Tongue (tissue), 1 donor: ENCODE measurements at regions not wholly inside any gene's neighbourhood (a gene's known extent, or its start where the extent isn't known, plus 50 kb on each side); places are given as distances from the start of the nearest gene placed in this dataset.

Experiments
- DNase-seq: peaks from one replicate; pipeline ENCODE4 v3.0.0-alpha.2; 2015

GRCh38 chr22:48531761-48532435, 1295.8 kb downstream of the BRD1 start:
- peak; percentile 56 for DNase-seq

DNA sequence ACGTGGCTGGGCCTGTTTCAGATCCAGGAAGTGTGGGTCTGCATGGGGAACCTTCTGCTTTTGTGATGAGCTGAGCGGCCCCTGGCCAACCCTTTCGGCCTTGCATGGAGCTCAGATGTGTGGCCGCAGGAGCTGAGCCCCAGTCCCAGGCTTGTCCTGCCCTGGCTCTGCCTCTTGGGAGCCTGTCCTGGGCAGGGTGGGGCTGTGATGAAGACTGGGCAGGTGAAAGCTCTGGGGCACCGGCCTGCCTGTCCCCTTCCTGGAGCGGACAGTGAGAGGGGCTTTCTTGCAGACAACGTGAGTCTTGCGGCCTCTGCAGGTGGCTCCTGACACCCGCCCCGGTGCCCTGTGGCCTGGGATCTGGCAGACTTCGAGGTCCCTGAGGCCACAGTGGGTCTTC, 1296.6 kb downstream of the BRD1 start:
- DNase-seq: no peak

GRCh38 chr22:48530666-48531065, 1297.0 kb downstream of the BRD1 start:
- DNase-seq: no peak

- DNase-seq: no peak
Measured at GRCh38 chr22:48528221-48528915, 1299.3 kb downstream of the BRD1 start.

DNA sequence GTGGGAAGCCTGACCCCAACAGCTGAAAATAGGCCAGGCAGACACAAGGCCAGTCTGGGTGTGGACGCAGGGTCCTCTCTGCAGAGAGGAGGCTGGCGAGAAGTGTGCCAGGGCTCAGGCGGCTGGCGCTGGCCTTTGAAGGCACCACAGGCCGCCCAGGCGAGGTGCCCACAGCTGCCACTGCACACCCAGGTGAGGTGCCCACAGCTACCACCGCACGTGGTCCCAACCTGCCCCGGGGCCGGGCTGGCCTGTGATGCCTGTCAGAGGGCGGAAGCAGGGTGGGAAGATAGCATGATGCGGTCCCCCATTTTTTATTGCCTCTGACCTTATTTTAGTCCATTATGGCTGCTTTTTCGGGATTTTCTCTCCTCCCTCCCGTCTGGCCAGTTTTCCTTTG, 1303.9 kb downstream of the BRD1 start:
- no peak for DNase-seq

DNA sequence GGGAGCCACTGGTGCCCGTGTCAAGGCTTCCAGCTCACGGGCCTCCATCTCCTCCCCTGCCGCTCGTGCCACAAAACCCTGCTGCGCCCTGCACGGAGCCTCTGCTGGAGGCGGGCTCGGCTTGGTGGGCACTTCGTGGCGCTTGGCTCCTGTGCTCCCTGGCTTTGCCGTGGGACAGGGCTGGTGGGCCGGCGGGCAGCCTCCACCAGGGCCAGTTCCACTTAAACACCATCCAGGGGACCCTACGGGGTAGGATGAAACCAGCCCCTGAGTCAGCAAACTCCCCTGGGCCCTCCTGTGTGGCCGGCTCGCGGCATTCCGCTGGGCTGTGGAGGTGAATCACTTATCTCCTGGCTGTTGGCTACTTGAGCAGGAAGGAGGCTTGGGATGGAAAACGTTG, 1304.6 kb downstream of the BRD1 start:
- DNase-seq: no peak

GRCh38 chr22:48522271-48522670, 1305.4 kb downstream of the BRD1 start:
- no peak for DNase-seq

DNA sequence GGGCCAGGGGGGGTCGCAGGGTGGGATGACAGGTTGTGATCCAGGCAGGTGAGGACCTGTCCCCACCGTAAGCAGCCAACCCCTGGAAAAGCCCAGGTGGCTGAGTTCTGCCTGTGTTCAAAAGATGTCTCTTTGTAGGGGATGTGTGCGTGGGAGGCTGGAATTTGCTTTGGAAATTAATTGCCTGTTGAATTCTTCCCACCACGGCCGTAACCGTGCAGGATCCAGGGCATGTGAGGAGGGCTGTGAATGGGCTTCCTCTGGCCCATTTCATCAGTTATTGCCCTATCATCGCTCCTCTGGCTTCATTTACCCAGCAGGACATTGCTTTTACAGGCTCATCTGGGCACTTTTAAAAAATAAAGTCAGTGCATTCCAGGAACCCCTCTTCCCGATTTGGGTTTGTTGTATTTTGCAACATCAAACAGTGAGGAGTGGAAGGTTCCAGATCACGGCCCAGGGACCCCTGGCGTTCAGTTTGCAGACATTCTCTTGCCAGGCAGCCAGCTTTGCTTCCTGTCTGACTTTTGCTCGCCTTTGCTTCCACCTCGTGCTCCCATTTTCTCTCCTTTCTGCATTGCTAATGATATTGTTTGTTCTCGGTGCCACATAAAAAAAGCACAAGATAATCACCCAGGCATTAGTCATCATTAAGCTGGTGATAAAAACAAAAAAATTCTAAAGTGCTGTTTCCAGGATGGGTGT, 1306.6 kb downstream of the BRD1 start:
- DNase-seq: no peak

- DNase-seq: no peak
Measured at GRCh38 chr22:48520207-48520606, 1307.5 kb downstream of the BRD1 start.

- peak; percentile 60 for DNase-seq
Measured at GRCh38 chr22:48517039-48518030, 1310.3 kb downstream of the BRD1 start.

DNA sequence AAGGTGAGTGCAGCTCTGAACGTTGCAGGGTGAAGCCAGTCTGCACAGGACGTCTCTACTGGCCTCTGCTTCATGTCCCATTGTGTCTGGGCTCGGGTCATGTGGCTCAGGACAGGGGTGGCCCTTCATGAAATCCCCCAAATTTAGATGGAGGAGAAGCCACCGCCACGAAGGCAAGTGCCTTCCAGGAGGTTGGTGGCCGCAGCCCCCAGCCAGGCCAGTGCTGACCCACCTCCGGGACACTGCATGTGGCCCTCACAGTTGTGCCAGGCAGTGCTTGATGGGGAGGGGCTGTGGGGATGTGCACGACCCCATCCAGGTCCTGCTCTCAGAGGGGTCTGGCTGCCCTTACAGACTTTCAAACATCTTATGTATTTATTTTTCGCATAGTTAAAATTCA, 1311.1 kb downstream of the BRD1 start:
- DNase-seq: no peak

DNA sequence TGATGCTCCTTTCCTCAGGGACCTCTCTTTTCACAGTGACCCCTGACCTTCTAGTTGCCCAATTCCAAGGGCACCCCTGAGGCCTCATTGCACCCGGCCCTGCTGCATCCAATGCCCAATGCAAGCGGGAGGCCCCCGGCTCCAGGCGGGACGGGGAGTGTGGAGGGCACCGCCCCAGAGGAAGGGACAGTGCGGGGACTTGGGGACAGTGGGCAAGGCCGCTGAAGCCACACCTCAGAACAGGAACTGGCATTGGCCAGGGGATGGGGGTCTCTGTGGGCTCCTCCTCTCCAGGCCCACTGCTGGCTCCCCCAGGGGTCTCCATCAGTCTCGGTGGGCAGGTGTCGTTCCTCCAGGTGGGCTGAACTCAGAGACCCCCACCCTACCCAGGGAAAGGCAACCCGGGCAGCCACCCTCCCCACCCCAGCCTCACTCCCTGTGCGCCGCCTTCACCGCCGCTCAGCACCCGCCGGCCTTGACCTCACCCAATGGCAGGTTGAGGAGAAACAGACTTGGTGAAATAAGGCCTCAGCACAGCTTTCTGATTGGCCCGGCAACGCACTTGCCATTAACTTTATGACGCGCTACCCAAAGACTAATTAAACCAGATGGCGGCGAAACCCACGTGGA, 1312.0 kb downstream of the BRD1 start:
- no peak for DNase-seq

DNA sequence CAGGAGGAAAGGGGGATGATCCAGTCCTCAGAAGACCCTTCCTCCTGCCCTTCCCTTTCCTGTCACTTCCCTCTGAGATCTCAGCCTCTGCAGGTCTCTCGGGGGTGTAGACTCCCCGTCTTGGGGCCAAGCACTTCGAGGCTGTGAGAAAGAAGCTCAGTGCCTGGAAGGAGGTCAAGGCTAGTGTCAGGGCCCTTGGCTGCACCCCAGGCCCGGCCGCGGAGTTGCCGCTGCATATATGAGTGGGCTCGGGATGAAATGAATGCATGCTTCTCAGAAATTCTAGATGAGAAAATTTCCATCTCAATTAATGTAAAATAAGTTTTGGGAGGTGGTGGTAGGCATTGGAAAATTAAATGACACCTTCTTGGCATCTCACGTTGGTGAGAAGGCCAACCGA, 1313.7 kb downstream of the BRD1 start:
- no peak for DNase-seq

GRCh38 chr22:48513446-48513845, 1314.2 kb downstream of the BRD1 start:
- no peak for DNase-seq

DNA sequence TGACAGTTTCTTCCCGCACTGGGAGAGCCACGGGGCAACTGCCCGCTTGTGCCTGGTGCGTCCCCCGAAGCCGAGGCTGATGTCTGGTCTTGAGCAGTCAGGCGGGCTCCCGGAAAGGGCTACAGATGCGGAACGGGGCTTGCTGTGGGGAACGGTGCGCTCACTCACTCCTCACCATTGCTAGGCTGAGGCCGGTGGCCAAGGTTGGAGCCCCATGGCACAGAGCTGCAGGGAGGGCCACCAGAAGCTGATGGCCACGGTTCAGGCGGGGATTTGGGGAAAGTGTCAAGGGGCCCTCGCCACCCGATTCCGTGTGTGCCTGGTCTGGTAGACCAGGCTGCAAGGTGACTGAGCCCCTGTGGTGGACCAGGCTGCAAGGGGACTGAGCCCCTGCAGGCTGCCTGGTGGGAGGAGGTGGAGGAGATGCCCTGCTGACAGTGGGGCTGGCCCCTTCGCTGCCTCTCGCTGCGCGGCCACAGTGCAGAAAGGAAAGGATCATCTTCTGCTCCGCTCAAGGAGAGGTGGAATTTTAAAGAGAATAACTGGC, 1315.8 kb downstream of the BRD1 start:
- no peak for DNase-seq

DNA sequence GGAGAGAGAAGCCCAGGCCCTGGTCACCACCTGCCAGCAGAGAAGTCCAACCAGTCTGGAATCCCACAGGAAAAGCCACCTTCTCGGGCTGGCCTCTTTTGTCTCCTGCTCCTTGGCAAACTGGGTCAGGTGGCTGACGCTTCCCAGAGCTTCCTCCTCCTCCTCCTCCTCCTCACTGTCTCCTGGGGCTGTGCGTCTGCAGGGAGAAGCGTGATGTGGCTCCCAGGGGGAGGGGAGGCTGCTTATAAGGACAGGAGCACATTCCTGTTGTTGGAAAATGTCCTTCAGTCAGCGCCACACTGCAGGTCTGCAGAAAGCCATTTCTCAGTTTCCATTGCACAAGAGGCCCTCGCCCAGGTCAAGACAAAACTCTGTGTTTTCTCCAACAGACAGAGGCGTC, 1316.5 kb downstream of the BRD1 start:
- no peak for DNase-seq

DNA sequence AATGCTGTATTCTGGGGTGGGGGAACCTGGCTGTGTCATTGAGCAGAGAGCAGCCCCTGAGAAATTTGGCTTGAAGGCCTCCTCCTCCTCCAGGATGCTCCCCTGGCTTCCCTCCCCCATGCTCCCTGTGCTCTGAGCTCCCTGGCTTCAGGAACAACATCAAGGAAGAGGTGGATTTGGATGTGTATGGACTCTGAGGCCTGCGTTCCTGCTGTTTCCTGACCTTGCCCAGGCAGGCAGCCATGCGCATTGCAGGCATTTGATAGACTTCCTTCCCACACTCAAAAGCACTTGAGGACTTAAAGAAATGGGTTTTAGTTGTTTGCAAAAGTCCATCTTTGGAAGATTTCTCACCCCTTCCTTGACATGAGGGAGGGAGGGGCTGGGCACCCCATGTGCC, 1317.1 kb downstream of the BRD1 start:
- no peak for DNase-seq

DNA sequence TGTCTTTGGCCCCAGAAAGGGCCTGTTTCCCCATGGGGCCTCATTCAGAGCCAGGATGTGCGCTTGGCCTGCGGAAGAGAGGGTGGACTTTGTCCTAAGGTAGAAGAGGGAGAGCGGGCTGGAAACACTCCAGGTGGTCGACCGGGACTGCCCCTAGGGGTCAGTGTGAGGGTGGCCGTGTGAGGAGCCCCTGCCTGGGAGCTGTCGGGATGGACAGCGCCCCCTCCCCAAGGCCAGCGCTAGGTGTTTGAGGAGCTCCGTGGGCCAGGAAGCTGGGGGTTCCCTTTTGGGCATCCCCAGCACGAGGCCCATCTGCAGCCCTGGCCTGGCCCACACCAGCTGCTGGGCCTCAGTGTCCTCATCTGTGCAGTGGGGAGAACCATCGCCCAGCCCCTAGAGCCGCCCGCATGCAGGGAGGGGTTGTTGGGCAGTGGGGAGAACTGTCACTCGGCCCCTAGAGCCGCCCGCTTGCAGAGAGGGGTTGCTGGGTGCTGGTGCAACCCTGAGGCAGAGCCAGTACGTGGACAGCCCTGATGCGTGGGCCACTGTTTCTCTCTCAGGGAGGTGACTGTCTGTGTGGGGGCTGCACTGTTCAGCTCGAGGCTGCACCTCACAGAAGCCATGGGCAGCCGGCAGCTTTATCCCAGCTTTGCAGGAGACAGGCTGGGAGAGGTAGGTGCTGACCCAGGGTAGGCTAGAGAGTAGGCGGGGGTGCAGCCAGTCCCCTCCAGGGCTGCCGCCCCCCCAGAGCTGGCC, 1319.9 kb downstream of the BRD1 start:
- no peak for DNase-seq

DNA sequence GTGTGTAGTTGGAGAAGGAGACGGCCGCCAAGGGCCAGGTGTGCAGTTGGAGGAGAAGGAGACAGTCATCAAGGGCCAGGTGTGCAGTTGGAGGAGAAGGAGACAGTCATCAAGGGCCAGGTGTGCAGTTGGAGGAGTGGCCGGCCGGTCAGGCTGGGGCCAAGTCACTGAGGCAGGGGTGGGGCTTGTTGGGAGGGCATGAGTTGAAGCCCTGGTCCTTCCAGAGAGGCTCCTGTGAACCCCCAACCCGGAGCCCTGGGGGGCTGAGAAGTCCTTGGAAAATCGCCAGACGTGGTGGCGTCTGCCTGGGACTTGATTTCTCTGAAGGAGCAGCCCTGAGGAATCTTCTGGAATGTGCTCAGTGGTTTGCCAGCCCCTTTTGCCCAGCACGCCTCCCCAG, 1320.5 kb downstream of the BRD1 start:
- no peak for DNase-seq

GRCh38 chr22:48506506-48507145, 1321.0 kb downstream of the BRD1 start:
- DNase-seq: no peak
